Lower leg skin (tissue), 4 donors: ENCODE measurements at regions not wholly inside any gene's neighbourhood (a gene's known extent, or its start where the extent isn't known, plus 50 kb on each side); places are given as distances from the start of the nearest gene placed in this dataset.

ENCODE experiments used
- DNase-seq, 2 donors: peaks; one replicate each; pipeline ENCODE4 v3.0.0-alpha.2; 2019; ENCODE audit warnings: low spot score in 2 of 2
- H3K4me3 ChIP-seq: fragments of 200-600 bp; sonication (generic); 2 replicates; pipeline ENCODE4 v1.5.1; 2017; ENCODE audit warnings: mild to moderate bottlenecking, low read depth; ENCODE audit not compliant: poor library complexity, severe bottlenecking
- POLR2A ChIP-seq, 2 donors: fragments of 450-650 bp; IDR thresholded peaks; one replicate each; pipeline ENCODE4 v1.6.1; 2016 to 2017; ENCODE audit warnings: antibody characterized with exemption in 2 of 2, mild to moderate bottlenecking in 1 of 2, moderate library complexity in 1 of 2
- WGBS, 2 donors: methylation state at CpG; one replicate each; pipeline ENCODE4 v1.1.5; 2018; 5-methylcytosine and 5-hydroxymethylcytosine counted together
- intact Hi-C: fragments of 100-400 bp; cut with DNase I; formaldehyde crosslinking; loops from one replicate; pipeline ENCODE4 v1.15.0; 2023; ENCODE audit warnings: low total_unique reads
- TF ChIP-seq, protein P1 (sequence below), 3 donors: fragments of 450-650 bp; IDR thresholded peaks; one replicate each; pipeline ENCODE4 v1.5.1; 2016; ENCODE audit warnings: antibody characterized with exemption in 3 of 3, mild to moderate bottlenecking in 3 of 3, moderate library complexity in 2 of 3

DNA sequence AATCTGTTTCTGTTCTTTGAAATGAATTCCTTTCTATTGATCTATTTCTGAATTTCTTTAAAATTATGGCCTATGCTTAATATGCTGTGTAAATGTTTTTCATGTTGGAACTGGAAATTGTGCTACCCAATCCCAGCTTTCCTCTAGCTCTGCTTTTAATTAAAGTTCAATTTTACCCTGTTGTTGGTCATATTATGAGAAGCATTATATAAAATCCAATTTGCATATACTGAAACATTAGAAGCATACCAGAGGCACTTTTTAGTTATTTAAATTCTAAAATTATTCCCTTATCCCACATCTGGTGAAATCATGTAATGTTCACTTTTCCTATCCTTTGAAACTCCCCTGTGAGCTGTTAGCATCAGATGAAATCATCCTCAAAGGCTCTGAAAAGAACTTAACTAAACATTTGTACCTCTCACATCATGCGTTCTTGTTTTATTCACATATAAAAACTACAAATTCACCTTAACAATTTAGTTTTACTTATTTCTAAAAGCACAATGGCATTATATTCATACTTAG, 160.6 kb upstream of the COL21A1 start:
- DNase-seq: no peak
- intact Hi-C loops: no loop called here
- no peak overlapping the region for H3K4me3 ChIP-seq
- WGBS, 2 donors: 70 to 77% methylated on average over 1 of the region's 1 CpG
- TF ChIP-seq POLR2A (IDR thresholded peaks at IDR 0.05): no peak
- TF ChIP-seq, protein P1, sequence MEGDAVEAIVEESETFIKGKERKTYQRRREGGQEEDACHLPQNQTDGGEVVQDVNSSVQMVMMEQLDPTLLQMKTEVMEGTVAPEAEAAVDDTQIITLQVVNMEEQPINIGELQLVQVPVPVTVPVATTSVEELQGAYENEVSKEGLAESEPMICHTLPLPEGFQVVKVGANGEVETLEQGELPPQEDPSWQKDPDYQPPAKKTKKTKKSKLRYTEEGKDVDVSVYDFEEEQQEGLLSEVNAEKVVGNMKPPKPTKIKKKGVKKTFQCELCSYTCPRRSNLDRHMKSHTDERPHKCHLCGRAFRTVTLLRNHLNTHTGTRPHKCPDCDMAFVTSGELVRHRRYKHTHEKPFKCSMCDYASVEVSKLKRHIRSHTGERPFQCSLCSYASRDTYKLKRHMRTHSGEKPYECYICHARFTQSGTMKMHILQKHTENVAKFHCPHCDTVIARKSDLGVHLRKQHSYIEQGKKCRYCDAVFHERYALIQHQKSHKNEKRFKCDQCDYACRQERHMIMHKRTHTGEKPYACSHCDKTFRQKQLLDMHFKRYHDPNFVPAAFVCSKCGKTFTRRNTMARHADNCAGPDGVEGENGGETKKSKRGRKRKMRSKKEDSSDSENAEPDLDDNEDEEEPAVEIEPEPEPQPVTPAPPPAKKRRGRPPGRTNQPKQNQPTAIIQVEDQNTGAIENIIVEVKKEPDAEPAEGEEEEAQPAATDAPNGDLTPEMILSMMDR (IDR thresholded peaks at IDR 0.05): no peak

DNA sequence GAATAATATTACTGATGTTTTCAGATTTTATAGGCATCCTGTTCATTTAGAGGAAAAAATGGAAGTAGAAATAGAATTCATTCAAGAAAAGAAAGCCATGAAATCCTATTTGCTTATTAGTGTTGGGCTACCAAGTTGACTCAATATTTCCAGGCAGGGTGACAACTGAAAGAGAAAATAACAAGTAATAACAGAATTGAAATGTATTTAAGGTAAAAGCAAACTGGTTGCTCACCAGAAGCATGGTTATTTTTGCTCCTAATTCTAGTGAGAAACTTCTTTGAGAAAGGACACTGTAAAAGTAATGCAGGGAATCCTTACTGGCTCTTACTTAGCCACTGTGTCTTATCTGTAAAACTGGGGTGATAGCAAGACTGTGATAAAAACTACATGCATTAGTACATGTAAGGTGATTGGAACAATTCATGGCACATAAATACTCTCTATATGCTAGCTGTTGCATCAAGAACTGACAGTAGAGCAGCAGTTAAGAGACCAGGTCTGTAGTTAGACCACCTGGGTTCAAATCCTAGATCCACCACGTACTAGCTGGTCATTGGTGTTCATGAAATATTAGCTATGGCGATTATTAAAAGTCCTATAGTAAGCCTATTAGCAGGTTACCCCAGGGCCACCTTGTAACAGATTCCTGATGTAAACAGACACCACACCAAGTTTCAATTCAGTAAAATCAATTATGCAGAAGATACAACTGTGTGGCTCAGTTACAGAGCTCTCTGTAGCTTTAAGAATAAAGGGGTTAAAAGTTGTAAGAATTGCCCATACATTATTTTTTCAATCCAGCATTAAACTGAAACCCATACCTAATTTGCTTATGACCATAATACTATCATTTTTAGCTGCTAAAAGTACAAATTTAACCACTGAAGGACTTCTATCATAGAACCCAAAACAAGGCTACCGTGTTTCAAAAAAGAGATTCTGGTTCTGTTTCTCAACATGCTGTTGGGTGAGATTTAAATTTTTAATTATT, 159.2 kb upstream of the COL21A1 start:
- intact Hi-C loops: no loop called here
- WGBS, 2 donors: 96 to 98% methylated on average over 3 of the region's 3 CpGs

DNA sequence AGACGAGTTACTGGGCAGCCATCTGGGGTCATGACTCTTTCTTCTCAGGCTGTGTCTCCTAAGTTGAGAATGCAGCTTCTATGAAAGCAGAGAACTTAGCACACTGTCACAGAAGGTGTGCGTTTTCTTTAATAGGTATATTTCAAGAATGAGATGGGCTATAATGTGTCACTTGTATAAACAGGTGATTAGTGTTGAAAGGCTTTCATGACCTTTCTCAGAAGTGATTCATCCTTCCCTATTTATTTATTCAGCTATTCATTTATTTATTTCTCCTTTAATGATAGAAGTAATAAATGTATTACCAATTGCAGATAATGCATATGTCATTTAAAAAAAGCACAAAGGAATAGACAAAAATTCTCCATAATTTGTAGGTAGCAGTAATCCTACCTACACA, 157.2 kb upstream of the COL21A1 start:
- no peak for TF ChIP-seq POLR2A (IDR thresholded peaks at IDR 0.05)
- TF ChIP-seq, protein P1 (IDR thresholded peaks at IDR 0.05): no peak
- DNase-seq: no peak
- 81 to 89% methylated on average over 2 of the region's 2 CpGs for WGBS, 2 donors
- intact Hi-C loops: no loop called here
- no peak overlapping the region for H3K4me3 ChIP-seq

More for the DNA sequence above, 159.2 kb upstream of the COL21A1 start:
- no peak for DNase-seq
- H3K4me3 ChIP-seq: no peak overlapping the region
- TF ChIP-seq, protein P1 (IDR thresholded peaks at IDR 0.05): no peak
- TF ChIP-seq POLR2A (IDR thresholded peaks at IDR 0.05): no peak

DNA sequence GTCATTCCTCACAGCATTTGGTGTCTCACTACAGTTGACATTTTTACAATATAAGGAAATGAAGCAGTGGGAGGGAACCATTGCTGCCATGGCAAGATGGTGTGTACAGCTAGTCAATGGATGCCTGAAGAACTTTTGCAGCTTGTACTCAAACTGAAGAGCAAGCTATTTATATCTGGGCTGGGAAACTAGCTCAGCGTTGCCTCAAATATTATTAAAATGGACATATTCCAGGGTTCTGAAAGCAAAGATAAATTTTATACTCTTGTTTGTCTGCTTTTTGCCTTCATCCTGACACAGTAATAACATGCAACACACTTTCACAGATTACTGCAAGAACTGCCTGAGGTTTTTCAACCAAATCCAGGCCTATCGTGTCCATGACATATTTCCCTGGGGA, 156.4 kb upstream of the COL21A1 start:
- WGBS, 2 donors: 50 to 54% methylated on average over 2 of the region's 2 CpGs

DNA sequence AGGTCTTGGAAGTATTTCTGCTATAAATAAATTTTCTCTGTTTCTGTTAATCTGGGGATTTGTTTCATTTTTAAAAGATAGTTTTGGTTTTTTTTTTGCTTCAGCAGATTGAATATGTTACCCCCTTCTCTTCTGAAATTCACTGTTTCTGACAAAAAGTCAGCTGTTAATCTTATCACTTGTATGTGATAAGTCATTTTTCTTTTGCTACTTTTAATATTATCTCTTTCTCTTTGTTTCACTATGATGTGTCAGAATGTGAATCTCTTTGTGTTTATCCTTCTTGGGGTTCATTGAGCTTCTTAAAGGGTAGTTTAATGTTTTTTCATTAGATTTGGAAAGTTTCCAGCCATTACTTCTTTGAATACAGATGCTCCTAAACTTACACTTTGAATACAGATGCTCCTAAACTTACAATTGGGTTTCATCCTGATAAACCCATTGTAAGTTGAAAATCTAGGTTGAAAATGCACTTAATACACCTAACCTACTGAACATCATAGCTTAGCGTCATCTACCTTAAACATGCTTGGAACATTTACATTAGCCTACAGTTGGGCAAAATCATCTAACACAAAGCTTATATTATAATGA, 154.2 kb upstream of the COL21A1 start:
- intact Hi-C loops: no loop called here
- TF ChIP-seq POLR2A (IDR thresholded peaks at IDR 0.05): no peak
- TF ChIP-seq, protein P1 (IDR thresholded peaks at IDR 0.05): no peak
- WGBS, 2 donors: 100% methylated on average over 1 of the region's 1 CpG
- no peak for DNase-seq
- H3K4me3 ChIP-seq: no peak overlapping the region

More for the DNA sequence above, 156.4 kb upstream of the COL21A1 start:
- intact Hi-C loops: no loop called here
- TF ChIP-seq POLR2A (IDR thresholded peaks at IDR 0.05): no peak
- TF ChIP-seq, protein P1 (IDR thresholded peaks at IDR 0.05): no peak
- no peak overlapping the region for H3K4me3 ChIP-seq
- DNase-seq: no peak
